Keratinocyte (primary cell): ENCODE measurements at regions not wholly inside any gene's neighbourhood (a gene's known extent, or its start where the extent isn't known, plus 50 kb on each side); places are given as distances from the start of the nearest gene placed in this dataset.

Experiments used
- DNase-seq: peaks from one replicate; pipeline ENCODE4 v3.0.0-alpha.2; 2011; ENCODE audit warnings: low read depth, missing footprints, low spot score
- FAIRE-seq: peaks from 2 replicates; lab custom pipeline; 2011; peaks lifted over from hg19 to GRCh38; lab: Jason Lieb, UNC
- H2AFZ ChIP-seq: 2 replicates; pipeline ENCODE4 v1.6.0; 2012; ENCODE audit warnings: low read length, control low read depth, inconsistent platforms; ENCODE audit not compliant: control insufficient read depth
- H3K27ac ChIP-seq: 2 replicates; pipeline ENCODE4 v1.5.1; 2011; ENCODE audit warnings: low read length; ENCODE audit not compliant: control insufficient read depth, insufficient read depth
- H3K27me3 ChIP-seq: 3 replicates; pipeline ENCODE4 v1.6.0; 2011; ENCODE audit warnings: low read length; ENCODE audit not compliant: control insufficient read depth, insufficient read depth; ENCODE audit errors: extremely low read depth
- H3K36me3 ChIP-seq, 2 experiments: 2 replicates in 1 of 2; 3 replicates in 1 of 2; pipeline ENCODE4 v1.5.1; 2011; ENCODE audit warnings: low read length in 2 of 2, mild to moderate bottlenecking in 1 of 2; ENCODE audit not compliant: control insufficient read depth in 2 of 2, insufficient read depth in 2 of 2; ENCODE audit errors: extremely low read depth in 1 of 2
- H3K4me1 ChIP-seq: 3 replicates; pipeline ENCODE4 v1.5.1; 2011; ENCODE audit warnings: low read length; ENCODE audit not compliant: control insufficient read depth, insufficient read depth; ENCODE audit errors: extremely low read depth
- H3K4me2 ChIP-seq: 3 replicates; pipeline ENCODE4 v1.6.0; 2011; ENCODE audit warnings: low read depth, low read length; ENCODE audit not compliant: control insufficient read depth, insufficient read depth; ENCODE audit errors: extremely low read depth
- H3K4me3 ChIP-seq, 3 experiments: fragments of 200-600 bp in 1 of 3; sonication (generic) in 1 of 3; 2 replicates in 2 of 3; 3 replicates in 1 of 3; pipeline ENCODE4 v1.5.1; 2011 to 2016; ENCODE audit warnings: low read length in 3 of 3, mild to moderate bottlenecking in 3 of 3, control low read depth in 2 of 3, inconsistent platforms in 1 of 3, low read depth in 1 of 3, mixed read lengths in 1 of 3, mixed run types in 1 of 3, moderate library complexity in 1 of 3; ENCODE audit not compliant: control insufficient read depth in 2 of 3, insufficient read depth in 2 of 3; ENCODE audit errors: extremely low read depth in 1 of 3
- H3K79me2 ChIP-seq: 2 replicates; pipeline ENCODE4 v1.6.0; 2012; ENCODE audit warnings: low read length; ENCODE audit not compliant: control insufficient read depth, insufficient read depth
- H3K9ac ChIP-seq: 3 replicates; pipeline ENCODE4 v1.6.0; 2011; ENCODE audit warnings: low read length; ENCODE audit not compliant: control insufficient read depth, insufficient read depth; ENCODE audit errors: extremely low read depth
- H3K9me1 ChIP-seq: 3 replicates; pipeline ENCODE4 v1.6.0; 2011; ENCODE audit warnings: low read length; ENCODE audit not compliant: control insufficient read depth, insufficient read depth; ENCODE audit errors: extremely low read depth
- H3K9me3 ChIP-seq: 2 replicates; pipeline ENCODE4 v1.5.1; 2012; ENCODE audit warnings: low read depth, low read length; ENCODE audit not compliant: control insufficient read depth
- H4K20me1 ChIP-seq: 3 replicates; pipeline ENCODE4 v1.6.0; 2011; ENCODE audit warnings: low read length; ENCODE audit not compliant: control insufficient read depth, insufficient read depth; ENCODE audit errors: extremely low read depth
- CTCF ChIP-seq, 3 experiments: IDR thresholded peaks in 1 of 3; conservative IDR thresholded peaks in 1 of 3; optimal IDR thresholded peaks in 1 of 3; 2 replicates in 2 of 3; 3 replicates in 1 of 3; pipeline versions ENCODE3 to v1.5.1; 2011; ENCODE audit warnings: low read length in 3 of 3, mild to moderate bottlenecking in 3 of 3, moderate library complexity in 2 of 3, control low read depth in 1 of 3, inconsistent platforms in 1 of 3; ENCODE audit not compliant: insufficient read depth in 2 of 3; ENCODE audit errors: extremely low read depth in 1 of 3
- EZH2 ChIP-seq: IDR thresholded peaks from one replicate; pipeline ENCODE4 v1.6.1; 2012; ENCODE audit warnings: inconsistent platforms, mild to moderate bottlenecking, low read length, moderate library complexity
- dilution Hi-C: fragments of 300-500 bp; cut with MboI; formaldehyde crosslinking; loops from one replicate; pipeline ENCODE4 v1.7.0; 2020; ENCODE audit warnings: low sequenced_read_pairs; ENCODE audit not compliant: extremely low pct_ligation_motif_present

GRCh38 chr4:32189788-32190187 is 1469.6 kb downstream of the PCDH7 start:
- Histone ChIP-seq H3K4me2 (no peak overlapping the region), H2AFZ (no peak overlapping the region), H3K9me1 (no peaks in the 10 kb centered on the region), H3K27ac (no peak overlapping the region), H3K4me3 (no peak overlapping the region), H3K36me3 (no peaks in the 10 kb centered on the region), H3K9me3 (no peaks in the 10 kb centered on the region), H3K27me3 (no peaks in the 10 kb centered on the region), H3K9ac (no peak overlapping the region), H4K20me1 (no peaks in the 10 kb centered on the region), H3K4me1 (no peaks in the 10 kb centered on the region), H3K79me2 (no peaks in the 10 kb centered on the region)
- no peak for DNase-seq
- TF ChIP-seq CTCF (optimal IDR thresholded peaks at IDR 0.05 in 1 of 3, IDR thresholded peaks at IDR 0.05 in 1 of 3, conservative IDR thresholded peaks at IDR 0.05 in 1 of 3; ENCODE audit: extremely low read depth in 1 of 3, insufficient read depth in 2 of 3, low read length in 3 of 3), result no peak
- TF ChIP-seq EZH2, result no peak
- no peak for FAIRE-seq
- dilution Hi-C loops, result no loop called here

DNA sequence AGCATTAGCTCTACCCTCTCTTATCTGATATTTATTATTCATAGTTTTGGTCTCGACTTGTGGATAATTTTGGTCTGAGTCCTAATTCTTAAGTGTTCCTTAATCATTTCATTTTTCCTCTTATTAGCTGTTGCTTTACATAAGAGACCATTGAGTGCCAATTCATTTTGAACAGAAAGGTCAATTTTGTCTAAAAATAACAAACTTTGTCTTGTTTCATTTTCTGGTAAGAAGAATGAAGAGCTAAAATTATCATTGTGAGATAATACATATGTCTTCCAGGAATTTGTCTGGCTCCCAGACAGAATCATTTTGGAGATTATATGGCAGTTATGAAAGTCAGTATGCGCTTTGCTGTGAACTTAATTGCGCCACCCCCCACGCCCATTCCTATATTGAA is 1471.8 kb downstream of the PCDH7 start:
- TF ChIP-seq CTCF (optimal IDR thresholded peaks at IDR 0.05 in 1 of 3, IDR thresholded peaks at IDR 0.05 in 1 of 3, conservative IDR thresholded peaks at IDR 0.05 in 1 of 3; ENCODE audit: extremely low read depth in 1 of 3, insufficient read depth in 2 of 3, low read length in 3 of 3) (no peak), EZH2 (no peak)

More for the DNA sequence above, 1471.8 kb downstream of the PCDH7 start:
- FAIRE-seq, result no peak
- H3K4me2 ChIP-seq, result no peak overlapping the region
- no peaks in the 10 kb centered on the region for H4K20me1 ChIP-seq
- no peaks in the 10 kb centered on the region for H3K27me3 ChIP-seq
- no peak overlapping the region for H2AFZ ChIP-seq
- H3K27ac ChIP-seq, result no peak overlapping the region
- no peak overlapping the region for H3K9ac ChIP-seq
- H3K4me1 ChIP-seq, result no peaks in the 10 kb centered on the region
- no peaks in the 10 kb centered on the region for H3K9me1 ChIP-seq
- no peak overlapping the region for H3K4me3 ChIP-seq
- no peaks in the 10 kb centered on the region for H3K36me3 ChIP-seq
- dilution Hi-C loops, result no loop called here
- DNase-seq, result no peak
- H3K79me2 ChIP-seq, result no peaks in the 10 kb centered on the region
- no peaks in the 10 kb centered on the region for H3K9me3 ChIP-seq
